ENCODE measurements at regions not wholly inside any gene's neighbourhood (a gene's known extent, or its start where the extent isn't known, plus 50 kb on each side); places are given as distances from the start of the nearest gene placed in this dataset.

GRCh38 chr11:129590030-129590752 is 214.5 kb downstream of the BARX2 start:
- TF ChIP-seq CTCF (IDR thresholded peaks at IDR 0.05) (no peak), POLR2A (IDR thresholded peaks at IDR 0.05) (no peak)
